Dedifferentiated amniotic fluid mesenchymal stem cell (primary cell): ENCODE measurements at regions not wholly inside any gene's neighbourhood (a gene's known extent, or its start where the extent isn't known, plus 50 kb on each side); places are given as distances from the start of the nearest gene placed in this dataset.

Experiments
- DNase-seq: peaks from one replicate; pipeline ENCODE4 v3.0.0-alpha.2; 2016; ENCODE audit errors: extremely low spot score

DNA sequence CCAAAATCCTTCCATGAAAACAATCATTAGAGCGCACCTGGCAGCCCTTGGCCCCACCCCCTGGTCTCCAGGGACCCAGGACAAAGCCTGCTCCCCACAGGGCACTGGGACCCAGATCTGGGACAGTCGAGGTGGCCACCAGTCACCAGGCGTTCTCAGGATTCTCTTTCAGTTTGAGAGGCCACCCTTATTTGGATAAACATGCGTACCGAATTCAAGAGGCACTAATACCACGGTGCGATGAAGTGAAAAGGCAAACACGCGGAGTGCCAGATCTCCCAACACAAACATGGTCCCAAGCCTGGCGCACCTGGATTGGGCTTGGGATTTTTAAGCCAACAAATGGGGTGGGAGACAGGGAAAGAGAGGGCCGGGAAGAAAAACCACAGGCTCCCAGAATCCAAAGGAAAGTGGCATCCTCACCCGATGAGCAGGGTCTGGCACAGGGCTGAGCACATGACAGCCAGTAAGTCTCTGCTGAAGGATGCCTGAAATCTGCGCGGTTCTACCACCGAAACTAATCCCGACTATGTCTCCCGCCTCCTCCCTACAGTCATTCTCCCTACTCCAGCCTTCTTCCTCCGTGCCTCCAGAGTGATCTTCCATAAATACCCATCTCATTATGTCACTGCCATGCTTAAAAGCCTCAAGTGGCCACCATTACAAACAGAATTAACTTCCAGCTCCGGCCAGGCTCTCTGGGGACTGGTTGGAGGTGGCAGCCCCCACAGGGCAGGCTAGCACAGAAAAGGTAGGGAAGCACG is 60.9 kb upstream of the KLHL29 start:
- no peak for DNase-seq

DNA sequence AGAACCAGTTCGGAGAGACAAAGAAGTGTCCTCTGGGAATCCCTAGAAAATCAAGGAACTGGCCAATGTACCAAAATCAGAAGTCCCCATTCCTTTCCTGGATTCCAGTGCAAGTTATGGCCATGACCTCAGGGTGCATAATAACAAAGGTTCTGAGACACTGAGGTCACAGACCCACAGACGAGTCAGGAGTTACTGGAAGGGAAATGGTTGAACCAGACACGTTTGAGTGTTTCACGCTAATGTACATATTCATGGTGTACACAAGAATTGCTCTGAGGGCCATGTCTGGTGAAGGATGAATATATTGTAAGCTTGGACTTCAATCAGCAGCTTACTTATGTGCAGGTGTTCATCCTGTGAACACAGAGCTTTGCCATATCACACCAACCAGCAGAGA is 58.6 kb upstream of the KLHL29 start:
- DNase-seq = no peak

DNA sequence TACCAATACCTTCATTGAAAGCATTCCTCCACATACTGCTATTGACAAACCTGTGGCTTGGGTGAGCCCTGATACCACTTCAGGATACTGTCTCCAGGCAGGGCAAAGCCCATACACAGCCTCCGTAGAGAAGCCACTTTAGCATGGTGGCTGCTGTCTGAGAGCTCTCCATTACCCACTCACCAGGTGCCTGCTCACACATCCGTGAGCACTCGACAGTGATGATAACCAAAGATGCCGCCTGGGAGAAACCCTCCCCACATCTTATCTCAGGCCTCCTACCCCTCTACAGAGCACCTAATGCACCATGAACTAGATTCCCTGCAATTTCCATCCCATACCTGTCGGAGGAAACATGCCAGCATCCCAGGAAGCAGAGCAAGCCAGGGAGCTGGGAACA is 57.6 kb upstream of the KLHL29 start:
- DNase-seq = no peak

DNA sequence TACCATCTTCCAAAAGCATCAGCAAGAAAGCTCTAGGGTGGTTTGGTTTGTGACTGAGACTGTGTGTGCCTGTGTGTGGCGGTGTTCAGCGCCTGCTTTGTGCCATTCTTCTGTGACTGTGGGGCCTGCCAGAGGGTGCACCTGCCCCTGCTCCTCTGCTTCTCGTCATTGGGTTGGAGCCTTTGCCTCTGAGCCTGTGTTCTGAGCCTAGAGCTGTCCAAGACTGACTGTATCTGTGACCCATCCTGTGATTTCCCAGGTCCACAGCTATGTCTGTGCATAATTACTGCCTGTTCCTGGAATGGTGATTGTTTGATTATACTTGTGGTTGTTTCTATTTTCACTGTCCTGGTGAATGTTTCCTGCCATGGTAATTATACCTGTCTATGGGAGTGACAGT is 57.1 kb upstream of the KLHL29 start:
- no peak for DNase-seq

DNA sequence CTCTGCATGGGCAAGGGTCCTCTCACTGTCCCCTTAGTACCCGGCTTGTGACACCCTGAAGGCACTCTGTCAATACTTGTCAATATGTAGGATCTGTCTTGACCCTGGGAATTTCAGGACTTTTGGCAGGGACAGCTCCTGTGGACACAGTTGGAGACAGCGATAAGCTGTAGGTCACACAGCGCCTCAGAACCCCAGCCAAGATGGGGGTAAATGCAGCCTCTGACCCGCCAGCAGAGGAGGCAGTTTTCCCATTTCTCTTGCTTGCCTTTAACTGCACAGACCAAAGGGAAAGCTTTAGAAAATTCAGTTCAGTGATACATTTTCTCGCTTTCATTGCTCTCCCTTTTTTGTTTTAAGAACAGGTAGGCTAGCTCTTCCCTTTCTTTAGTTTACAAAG is 54.8 kb upstream of the KLHL29 start:
- no peak for DNase-seq
